Glutamatergic neuron (in vitro differentiated cells): ENCODE measurements at regions not wholly inside any gene's neighbourhood (a gene's known extent, or its start where the extent isn't known, plus 50 kb on each side); places are given as distances from the start of the nearest gene placed in this dataset.

ENCODE experiments used
- DNase-seq: peaks from one replicate; pipeline ENCODE4 v3.0.0; 2022
- H3K27ac Mint-ChIP-seq: one replicate; pipeline ENCODE4 v1.8.0; 2020; ENCODE audit warnings: mild to moderate bottlenecking, mixed read lengths, inconsistent platforms; ENCODE audit not compliant: unreplicated experiment
- H3K27me3 Mint-ChIP-seq: one replicate; pipeline ENCODE4 v1.8.0; 2020; ENCODE audit warnings: mild to moderate bottlenecking, moderate library complexity, mixed read lengths, inconsistent platforms; ENCODE audit not compliant: unreplicated experiment
- H3K36me3 Mint-ChIP-seq: one replicate; pipeline ENCODE4 v1.8.0; 2020; ENCODE audit warnings: mild to moderate bottlenecking, mixed read lengths, inconsistent platforms; ENCODE audit not compliant: unreplicated experiment
- H3K4me1 Mint-ChIP-seq: one replicate; pipeline ENCODE4 v1.8.0; 2020; ENCODE audit warnings: mild to moderate bottlenecking, low read depth, mixed read lengths, inconsistent platforms; ENCODE audit not compliant: unreplicated experiment
- H3K4me3 Mint-ChIP-seq: one replicate; pipeline ENCODE4 v1.8.0; 2020; ENCODE audit warnings: mild to moderate bottlenecking, mixed read lengths, inconsistent platforms; ENCODE audit not compliant: unreplicated experiment
- H3K9me3 Mint-ChIP-seq: one replicate; pipeline ENCODE4 v1.8.0; 2020; ENCODE audit warnings: mild to moderate bottlenecking, moderate library complexity, mixed read lengths, inconsistent platforms; ENCODE audit not compliant: unreplicated experiment
- TF ChIP-seq, protein P1 (sequence below): fragments of 200-600 bp; sonication (generic); IDR thresholded peaks from one replicate; pipeline ENCODE4 v1.5.0; 2021; ENCODE audit not compliant: partially characterized antibody, unreplicated experiment

DNA sequence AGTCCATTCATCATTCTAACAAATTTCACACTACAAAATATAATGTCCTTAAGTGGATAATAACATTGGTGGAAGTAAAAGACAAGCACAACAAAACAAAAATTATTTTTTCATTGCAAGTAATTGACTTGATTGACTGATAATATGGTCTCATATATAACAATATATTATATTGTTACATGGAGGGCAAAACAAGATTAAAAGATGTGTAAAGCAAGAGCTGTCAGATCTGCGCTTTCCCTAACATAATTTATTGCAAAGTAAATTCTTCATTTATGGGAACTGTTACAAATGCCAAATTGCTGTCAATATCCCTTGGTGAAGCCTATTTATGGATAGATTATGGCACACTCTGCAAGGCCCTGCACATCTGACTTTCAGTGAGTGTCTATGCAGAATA, 233.6 kb downstream of the PCDH7 start:
- TF ChIP-seq, protein P1, sequence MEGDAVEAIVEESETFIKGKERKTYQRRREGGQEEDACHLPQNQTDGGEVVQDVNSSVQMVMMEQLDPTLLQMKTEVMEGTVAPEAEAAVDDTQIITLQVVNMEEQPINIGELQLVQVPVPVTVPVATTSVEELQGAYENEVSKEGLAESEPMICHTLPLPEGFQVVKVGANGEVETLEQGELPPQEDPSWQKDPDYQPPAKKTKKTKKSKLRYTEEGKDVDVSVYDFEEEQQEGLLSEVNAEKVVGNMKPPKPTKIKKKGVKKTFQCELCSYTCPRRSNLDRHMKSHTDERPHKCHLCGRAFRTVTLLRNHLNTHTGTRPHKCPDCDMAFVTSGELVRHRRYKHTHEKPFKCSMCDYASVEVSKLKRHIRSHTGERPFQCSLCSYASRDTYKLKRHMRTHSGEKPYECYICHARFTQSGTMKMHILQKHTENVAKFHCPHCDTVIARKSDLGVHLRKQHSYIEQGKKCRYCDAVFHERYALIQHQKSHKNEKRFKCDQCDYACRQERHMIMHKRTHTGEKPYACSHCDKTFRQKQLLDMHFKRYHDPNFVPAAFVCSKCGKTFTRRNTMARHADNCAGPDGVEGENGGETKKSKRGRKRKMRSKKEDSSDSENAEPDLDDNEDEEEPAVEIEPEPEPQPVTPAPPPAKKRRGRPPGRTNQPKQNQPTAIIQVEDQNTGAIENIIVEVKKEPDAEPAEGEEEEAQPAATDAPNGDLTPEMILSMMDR, result no peak
- H3K27me3 Mint-ChIP-seq, result no peaks in the 10 kb centered on the region
- H3K27ac Mint-ChIP-seq, result no peak overlapping the region
- no peaks in the 10 kb centered on the region for H3K9me3 Mint-ChIP-seq
- H3K4me1 Mint-ChIP-seq, result no peaks in the 10 kb centered on the region
- no peak overlapping the region for H3K4me3 Mint-ChIP-seq
- DNase-seq, result no peak
- H3K36me3 Mint-ChIP-seq, result no peaks in the 10 kb centered on the region

DNA sequence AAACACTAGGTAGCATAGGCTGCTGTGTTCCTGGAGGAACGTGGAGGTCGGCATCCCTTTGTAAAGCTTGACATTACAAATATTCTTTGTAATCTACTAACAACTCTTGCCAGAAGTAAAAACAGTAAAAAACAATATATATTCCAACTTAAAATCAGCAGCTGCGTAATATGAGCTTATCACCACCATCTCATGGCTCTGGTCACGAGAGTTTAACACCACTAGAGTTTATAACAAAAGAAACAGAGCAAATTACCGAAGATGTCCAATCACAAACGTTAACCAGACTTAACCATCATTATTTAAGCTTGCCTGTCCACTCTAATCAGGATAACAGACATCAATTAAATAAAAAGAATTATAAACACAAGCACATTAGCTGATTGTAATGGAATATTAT, 236.7 kb downstream of the PCDH7 start:
- Mint-ChIP-seq H3K4me1 (no peaks in the 10 kb centered on the region), H3K36me3 (no peaks in the 10 kb centered on the region), H3K27me3 (no peaks in the 10 kb centered on the region), H3K9me3 (no peaks in the 10 kb centered on the region), H3K4me3 (no peak overlapping the region), H3K27ac (no peak overlapping the region)
- TF ChIP-seq, protein P1, result no peak
- no peak for DNase-seq

DNA sequence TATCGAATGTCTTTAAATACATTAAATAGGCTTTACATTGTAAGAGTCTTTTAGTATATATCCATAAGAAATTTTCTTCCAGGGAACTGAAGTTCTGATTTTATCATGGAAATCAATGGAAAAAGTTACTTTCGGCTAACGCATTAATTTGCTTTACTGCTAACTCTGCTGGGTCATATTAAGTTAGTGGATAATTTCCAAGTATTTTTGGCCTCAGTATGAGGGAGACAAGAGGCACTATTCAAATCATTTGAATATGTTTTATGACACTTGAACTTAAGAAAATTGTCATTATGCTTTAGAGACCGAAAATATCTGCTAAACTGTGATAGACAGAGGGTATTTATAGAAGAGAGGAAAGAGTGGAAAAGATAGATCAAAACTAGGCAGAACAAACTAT, 237.5 kb downstream of the PCDH7 start:
- no peaks in the 10 kb centered on the region for H3K9me3 Mint-ChIP-seq
- no peak overlapping the region for H3K27ac Mint-ChIP-seq
- H3K27me3 Mint-ChIP-seq, result no peaks in the 10 kb centered on the region
- no peak overlapping the region for H3K4me3 Mint-ChIP-seq
- no peaks in the 10 kb centered on the region for H3K4me1 Mint-ChIP-seq
- TF ChIP-seq, protein P1, result no peak
- no peaks in the 10 kb centered on the region for H3K36me3 Mint-ChIP-seq
- DNase-seq, result no peak

DNA sequence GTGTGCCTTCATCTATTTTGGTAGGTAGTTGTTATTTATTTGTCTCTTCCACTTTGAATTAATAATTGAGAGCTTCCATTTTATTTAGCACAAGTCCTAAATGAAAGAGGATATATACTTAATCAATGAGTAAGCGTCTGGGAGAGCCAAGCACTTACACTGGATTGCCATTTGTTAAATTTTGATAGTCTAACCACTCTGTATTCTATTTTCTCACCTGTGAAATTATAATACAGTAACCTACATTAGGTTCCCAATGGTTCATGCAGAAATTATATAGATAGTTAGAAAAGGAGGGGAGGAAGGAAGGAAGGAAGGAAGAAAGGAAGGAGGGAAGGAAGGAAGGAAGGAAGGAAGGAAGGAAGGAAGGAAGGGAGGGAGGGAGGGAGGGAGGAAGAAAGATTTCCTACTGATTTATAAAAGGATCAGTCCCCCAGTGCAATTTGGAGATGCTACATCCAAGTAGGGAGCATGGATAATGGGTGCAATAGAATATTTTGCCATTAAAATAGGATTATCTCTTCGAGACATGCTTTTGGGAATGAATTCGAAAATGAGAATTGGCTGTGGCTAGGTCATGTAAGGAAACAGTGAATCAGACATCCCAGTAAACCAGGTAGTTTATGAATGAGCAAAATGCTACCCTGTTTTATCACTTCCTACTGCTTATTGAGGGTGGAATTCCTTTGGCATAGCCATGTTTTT, 239.8 kb downstream of the PCDH7 start:
- H3K36me3 Mint-ChIP-seq, result no peaks in the 10 kb centered on the region
- DNase-seq, result no peak
- H3K4me3 Mint-ChIP-seq, result no peak overlapping the region
- H3K4me1 Mint-ChIP-seq, result no peaks in the 10 kb centered on the region
- TF ChIP-seq, protein P1, result no peak
- H3K27ac Mint-ChIP-seq, result no peak overlapping the region
- H3K27me3 Mint-ChIP-seq, result no peaks in the 10 kb centered on the region
- H3K9me3 Mint-ChIP-seq, result no peaks in the 10 kb centered on the region

DNA sequence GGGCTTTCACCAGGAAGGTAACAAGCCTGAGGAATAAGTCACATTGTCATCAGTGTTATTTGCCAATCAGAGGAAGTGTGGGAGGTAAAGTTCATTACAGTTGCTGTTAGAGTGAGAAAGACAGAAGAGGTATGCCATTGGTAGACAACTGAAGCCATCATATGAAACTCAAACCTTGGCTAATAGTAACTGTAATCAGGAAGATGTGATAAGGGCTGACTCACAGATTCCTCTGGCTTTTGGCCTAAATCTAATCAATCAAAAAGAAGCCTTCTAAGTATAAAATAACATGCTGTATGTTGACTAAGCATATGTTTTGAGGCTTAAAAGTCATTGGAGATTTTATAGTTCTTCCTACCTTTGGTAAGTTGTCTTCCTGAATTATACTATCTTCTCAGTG, 242.8 kb downstream of the PCDH7 start:
- H3K4me3 Mint-ChIP-seq, result no peak overlapping the region
- H3K36me3 Mint-ChIP-seq, result no peaks in the 10 kb centered on the region
- no peak overlapping the region for H3K27ac Mint-ChIP-seq
- TF ChIP-seq, protein P1, result no peak
- H3K4me1 Mint-ChIP-seq, result no peaks in the 10 kb centered on the region
- H3K27me3 Mint-ChIP-seq, result no peaks in the 10 kb centered on the region
- DNase-seq, result no peak
- no peaks in the 10 kb centered on the region for H3K9me3 Mint-ChIP-seq
